HCT116 (cell line): ENCODE measurements at regions not wholly inside any gene's neighbourhood (a gene's known extent, or its start where the extent isn't known, plus 50 kb on each side); places are given as distances from the start of the nearest gene placed in this dataset.

Experiments
- ATAC-seq: fragments of 200-7000 bp; cut with Tn5 transposase; 2 replicates; pipeline ENCODE4 v1.9.1; 2020; ENCODE audit warnings: mild to moderate bottlenecking, moderate library complexity
- BruUV-seq: library from RNA; stranded (reverse); fragments of 400-500 nt; replicated peaks from 2 replicates; lab custom pipeline; 2021; lab: Mats Ljungman, UMichigan
- CTCF ChIA-PET: fragments of 300-600 bp; sonication (Branson Sonifier 250); formaldehyde crosslinking; loops from one replicate; lab custom pipeline; 2021; ENCODE audit warnings: antibody characterized with exemption; lab: Charles Lee
- POLR2A ChIA-PET: fragments of 300-600, 350-600 bp; sonication (Branson Sonifier 250); formaldehyde crosslinking; loops from one replicate; lab custom pipeline; 2021; ENCODE audit warnings: antibody characterized with exemption; lab: Charles Lee
- RAD21 ChIA-PET, 2 experiments: fragments of 300-600 bp; sonication (Branson Sonifier 250); formaldehyde crosslinking; loops; one replicate each; lab custom pipeline; 2023; ENCODE audit warnings: low total read pairs in 2 of 2; ENCODE audit not compliant: uncharacterized antibody in 2 of 2, unreplicated experiment in 2 of 2, low non-redundant PET in 1 of 2; lab: Charles Lee
- DNase-seq: peaks from one replicate; pipeline ENCODE4 v3.0.0-alpha.2; 2010; ENCODE audit warnings: low read depth, low spot score
- H2AFZ ChIP-seq: fragments of 200-600 bp; shearing (Covaris generic), sonication (generic); 2 replicates; pipeline ENCODE4 v1.6.1; 2017; ENCODE audit warnings: low read depth, mixed run types, mixed read lengths, antibody characterized with exemption, low read length; ENCODE audit not compliant: poor library complexity, severe bottlenecking
- H3K27ac ChIP-seq: 2 replicates; pipeline ENCODE4 v1.5.1; 2012; ENCODE audit warnings: low read depth, low read length
- H3K27me3 ChIP-seq: fragments of 200-600 bp; sonication (generic); 2 replicates; pipeline ENCODE4 v1.6.1; 2016; ENCODE audit warnings: mixed run types, low read length, mixed read lengths; ENCODE audit not compliant: insufficient read depth
- H3K36me3 ChIP-seq, 2 experiments: fragments of 200-500 bp in 1 of 2; fragments of 200-600 bp in 1 of 2; sonication (Bioruptor generic) in 1 of 2; sonication (generic) in 1 of 2; 2 replicates each; pipeline versions ENCODE4 v1.5.1 to v1.6.1; 2014 to 2016; ENCODE audit warnings: low read length in 2 of 2, inconsistent platforms in 1 of 2, mixed read lengths in 1 of 2, mixed run types in 1 of 2; ENCODE audit not compliant: insufficient read depth in 2 of 2, control insufficient read depth in 1 of 2
- H3K4me1 ChIP-seq, 2 experiments: fragments of 200-600 bp in 1 of 2; sonication (generic) in 1 of 2; 2 replicates each; pipeline versions ENCODE4 v1.5.1 to v1.6.1; 2012 to 2017; ENCODE audit warnings: low read length in 2 of 2, inconsistent platforms in 1 of 2, mild to moderate bottlenecking in 1 of 2, mixed read lengths in 1 of 2, mixed run types in 1 of 2, moderate library complexity in 1 of 2; ENCODE audit not compliant: insufficient read depth in 2 of 2, control insufficient read depth in 1 of 2
- H3K4me2 ChIP-seq: fragments of 200-600 bp; sonication (generic); 2 replicates; pipeline ENCODE4 v1.6.1; 2017; ENCODE audit warnings: mixed run types, low read length, mixed read lengths
- H3K4me3 ChIP-seq, 2 experiments: fragments of 200-600 bp in 1 of 2; sonication (generic) in 1 of 2; replicated peaks in 1 of 2; 2 replicates each; pipeline ENCODE4 v1.5.1; 2011 to 2016; ENCODE audit warnings: low read length in 2 of 2, control low read depth in 1 of 2, low read depth in 1 of 2, mild to moderate bottlenecking in 1 of 2, mixed read lengths in 1 of 2, mixed run types in 1 of 2
- H3K79me2 ChIP-seq: fragments of 200-600 bp; sonication (generic); 2 replicates; pipeline ENCODE4 v1.6.1; 2017; ENCODE audit warnings: mild to moderate bottlenecking, mixed run types, low read length, moderate library complexity, mixed read lengths; ENCODE audit not compliant: insufficient read depth
- H3K9ac ChIP-seq: fragments of 200-600 bp; sonication (generic); 2 replicates; pipeline ENCODE4 v1.6.1; 2016; ENCODE audit warnings: low read length, mixed read lengths
- H3K9me2 ChIP-seq: fragments of 200-600 bp; sonication (generic), shearing (Covaris generic); 2 replicates; pipeline ENCODE4 v1.6.1; 2017; ENCODE audit warnings: mixed run types, mild to moderate bottlenecking, moderate library complexity; ENCODE audit not compliant: insufficient read depth
- H3K9me3 ChIP-seq, 2 experiments: fragments of 200-500 bp in 1 of 2; fragments of 200-600 bp in 1 of 2; sonication (Bioruptor generic) in 1 of 2; sonication (generic) in 1 of 2; 2 replicates each; pipeline ENCODE4 v1.6.1; 2014 to 2017; ENCODE audit warnings: low read length in 2 of 2, mixed read lengths in 2 of 2, inconsistent platforms in 1 of 2, low read depth in 1 of 2, mild to moderate bottlenecking in 1 of 2, mixed run types in 1 of 2, moderate library complexity in 1 of 2; ENCODE audit not compliant: control insufficient read depth in 1 of 2, insufficient read depth in 1 of 2
- H4K20me1 ChIP-seq: fragments of 200-600 bp; sonication (generic), shearing (Covaris generic); 2 replicates; pipeline ENCODE4 v1.6.1; 2017; ENCODE audit warnings: mixed run types, mild to moderate bottlenecking, moderate library complexity; ENCODE audit not compliant: insufficient read depth
- EGR1 ChIP-seq: IDR thresholded peaks from 2 replicates; pipeline ENCODE4 v1.6.1; 2012; ENCODE audit warnings: low read depth
- ELF1 ChIP-seq: IDR thresholded peaks from 2 replicates; pipeline ENCODE4 v1.6.1; 2012; ENCODE audit warnings: low read depth, borderline replicate concordance
- EZH2 ChIP-seq: fragments of 200-600 bp; sonication (generic); IDR thresholded peaks from 2 replicates; pipeline ENCODE4 v1.6.1; 2017; ENCODE audit warnings: antibody characterized with exemption, mixed run types
- POLR2A ChIP-seq: IDR thresholded peaks from 2 replicates; pipeline ENCODE4 v1.7.0; 2011; ENCODE audit warnings: borderline replicate concordance; ENCODE audit not compliant: insufficient read depth, insufficient read length; ENCODE audit errors: extremely low read depth
- SP1 ChIP-seq: IDR thresholded peaks from 2 replicates; pipeline ENCODE4 v1.6.1; 2012; ENCODE audit warnings: low read depth
- SRF ChIP-seq: IDR thresholded peaks from 2 replicates; pipeline ENCODE4 v1.6.1; 2012; ENCODE audit warnings: low read depth
- ZFX ChIP-seq: fragments of 450-650 bp; IDR thresholded peaks from 2 replicates; pipeline ENCODE4 v1.6.1; 2017
- intact Hi-C: fragments of 100-400 bp; cut with micrococcal nuclease; formaldehyde crosslinking; loops from 2 replicates; pipeline ENCODE4 v1.10.0; 2022
- TF ChIP-seq, protein P1 (sequence below), 3 experiments: fragments of 200-600 bp in 1 of 3; sonication (generic) in 1 of 3; IDR thresholded peaks in 2 of 3; conservative IDR thresholded peaks in 1 of 3; 2 replicates each; pipeline ENCODE4 v1.5.1; 2012 to 2017; ENCODE audit warnings: low read depth in 2 of 3, low read length in 2 of 3, antibody characterized with exemption in 1 of 3, borderline replicate concordance in 1 of 3, control low read depth in 1 of 3, mild to moderate bottlenecking in 1 of 3, mixed read lengths in 1 of 3, mixed run types in 1 of 3, moderate library complexity in 1 of 3; ENCODE audit not compliant: insufficient read depth in 1 of 3
- TF ChIP-seq, protein P2 (sequence below): IDR thresholded peaks from 2 replicates; pipeline ENCODE4 v1.6.1; 2012; ENCODE audit warnings: low read depth
- TF ChIP-seq, protein P3 (sequence below): IDR thresholded peaks from 2 replicates; pipeline ENCODE4 v1.6.1; 2012

DNA sequence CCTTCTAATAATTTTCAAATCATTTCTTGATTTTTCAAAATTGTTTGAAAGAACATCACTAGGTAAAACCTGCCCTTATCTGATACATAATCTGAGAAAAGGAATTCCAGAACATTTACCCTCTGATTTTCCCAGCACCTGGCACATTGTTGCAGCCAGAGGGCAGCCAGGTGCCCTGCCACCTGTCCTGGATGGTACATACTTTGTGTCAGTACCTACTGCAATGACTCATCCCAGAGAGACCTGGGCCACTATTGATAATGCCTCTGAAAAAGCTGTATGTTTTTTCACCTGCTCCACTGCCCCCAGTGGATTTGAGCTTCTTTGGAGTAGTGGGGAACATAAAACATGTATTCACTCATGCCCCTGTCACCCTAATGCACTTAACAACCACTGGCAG, 648.9 kb upstream of the GBE1 start:
- DNase-seq (no peak), ATAC-seq (no peak; the same call in 1 of the 2 replicates)
- Histone ChIP-seq H3K79me2 (no peaks in the 10 kb centered on the region), H3K4me2 (no peak overlapping the region), H3K27ac (no peak overlapping the region), H2AFZ (no peak overlapping the region), H3K9ac (no peak overlapping the region), H4K20me1 (no peaks in the 10 kb centered on the region), H3K4me1 (no peaks in the 10 kb centered on the region), H3K9me3 (0 out of 4 replicates have a peak, but pooled peaks cover 0 to 3% of the 10 kb centered on the region in 2 experiments), H3K36me3 (no peaks in the 10 kb centered on the region; a peak in 1 of 4 replicates), H3K27me3 (no peaks in the 10 kb centered on the region), H3K9me2 (no peaks in the 10 kb centered on the region), H3K4me3 (no peak overlapping the region)
- TF ChIP-seq, protein P1, sequence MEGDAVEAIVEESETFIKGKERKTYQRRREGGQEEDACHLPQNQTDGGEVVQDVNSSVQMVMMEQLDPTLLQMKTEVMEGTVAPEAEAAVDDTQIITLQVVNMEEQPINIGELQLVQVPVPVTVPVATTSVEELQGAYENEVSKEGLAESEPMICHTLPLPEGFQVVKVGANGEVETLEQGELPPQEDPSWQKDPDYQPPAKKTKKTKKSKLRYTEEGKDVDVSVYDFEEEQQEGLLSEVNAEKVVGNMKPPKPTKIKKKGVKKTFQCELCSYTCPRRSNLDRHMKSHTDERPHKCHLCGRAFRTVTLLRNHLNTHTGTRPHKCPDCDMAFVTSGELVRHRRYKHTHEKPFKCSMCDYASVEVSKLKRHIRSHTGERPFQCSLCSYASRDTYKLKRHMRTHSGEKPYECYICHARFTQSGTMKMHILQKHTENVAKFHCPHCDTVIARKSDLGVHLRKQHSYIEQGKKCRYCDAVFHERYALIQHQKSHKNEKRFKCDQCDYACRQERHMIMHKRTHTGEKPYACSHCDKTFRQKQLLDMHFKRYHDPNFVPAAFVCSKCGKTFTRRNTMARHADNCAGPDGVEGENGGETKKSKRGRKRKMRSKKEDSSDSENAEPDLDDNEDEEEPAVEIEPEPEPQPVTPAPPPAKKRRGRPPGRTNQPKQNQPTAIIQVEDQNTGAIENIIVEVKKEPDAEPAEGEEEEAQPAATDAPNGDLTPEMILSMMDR (IDR thresholded peaks at IDR 0.05 in 2 of 3, conservative IDR thresholded peaks at IDR 0.05 in 1 of 3; ENCODE audit: borderline replicate concordance in 1 of 3, insufficient read depth in 1 of 3, low read depth in 2 of 3, low read length in 2 of 3) = peak in 1 of 3 experiments; percentile 15; a peak in 1 of 6 replicates
- no peak for TF ChIP-seq ELF1
- BruUV-seq = no TSS peak
- ChIA-PET RAD21 (no interaction called here), POLR2A (no interaction called here), CTCF (no interaction called here)
- intact Hi-C loops = no loop called here

DNA sequence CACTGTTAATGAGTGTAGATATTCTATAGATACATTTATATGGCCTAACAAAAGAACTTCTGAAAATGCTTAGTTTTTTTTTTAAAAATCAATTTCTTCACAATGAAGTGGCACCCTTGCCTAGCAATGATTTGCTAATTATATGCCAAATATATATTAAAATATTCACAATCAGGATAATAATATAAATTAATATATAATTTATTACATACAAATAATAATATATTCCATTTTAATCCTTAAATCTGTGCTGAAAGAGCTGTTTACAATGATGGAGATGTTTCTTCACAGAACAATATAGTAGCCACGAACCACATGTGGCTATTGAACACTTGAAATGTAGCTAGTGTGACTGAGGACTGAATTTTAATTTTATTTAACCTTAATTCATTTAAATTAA, 648.4 kb upstream of the GBE1 start:
- no peak overlapping the region for H3K4me3 ChIP-seq
- DNase-seq = no peak
- H3K9ac ChIP-seq = no peak overlapping the region
- 0 out of 4 replicates have a peak, but pooled peaks cover 0 to 3% of the 10 kb centered on the region in 2 experiments for H3K9me3 ChIP-seq
- no peak for ATAC-seq
- no peaks in the 10 kb centered on the region; a peak in 1 of 4 replicates for H3K36me3 ChIP-seq
- no peaks in the 10 kb centered on the region for H3K79me2 ChIP-seq
- CTCF ChIA-PET = no interaction called here
- TF ChIP-seq, protein P2, sequence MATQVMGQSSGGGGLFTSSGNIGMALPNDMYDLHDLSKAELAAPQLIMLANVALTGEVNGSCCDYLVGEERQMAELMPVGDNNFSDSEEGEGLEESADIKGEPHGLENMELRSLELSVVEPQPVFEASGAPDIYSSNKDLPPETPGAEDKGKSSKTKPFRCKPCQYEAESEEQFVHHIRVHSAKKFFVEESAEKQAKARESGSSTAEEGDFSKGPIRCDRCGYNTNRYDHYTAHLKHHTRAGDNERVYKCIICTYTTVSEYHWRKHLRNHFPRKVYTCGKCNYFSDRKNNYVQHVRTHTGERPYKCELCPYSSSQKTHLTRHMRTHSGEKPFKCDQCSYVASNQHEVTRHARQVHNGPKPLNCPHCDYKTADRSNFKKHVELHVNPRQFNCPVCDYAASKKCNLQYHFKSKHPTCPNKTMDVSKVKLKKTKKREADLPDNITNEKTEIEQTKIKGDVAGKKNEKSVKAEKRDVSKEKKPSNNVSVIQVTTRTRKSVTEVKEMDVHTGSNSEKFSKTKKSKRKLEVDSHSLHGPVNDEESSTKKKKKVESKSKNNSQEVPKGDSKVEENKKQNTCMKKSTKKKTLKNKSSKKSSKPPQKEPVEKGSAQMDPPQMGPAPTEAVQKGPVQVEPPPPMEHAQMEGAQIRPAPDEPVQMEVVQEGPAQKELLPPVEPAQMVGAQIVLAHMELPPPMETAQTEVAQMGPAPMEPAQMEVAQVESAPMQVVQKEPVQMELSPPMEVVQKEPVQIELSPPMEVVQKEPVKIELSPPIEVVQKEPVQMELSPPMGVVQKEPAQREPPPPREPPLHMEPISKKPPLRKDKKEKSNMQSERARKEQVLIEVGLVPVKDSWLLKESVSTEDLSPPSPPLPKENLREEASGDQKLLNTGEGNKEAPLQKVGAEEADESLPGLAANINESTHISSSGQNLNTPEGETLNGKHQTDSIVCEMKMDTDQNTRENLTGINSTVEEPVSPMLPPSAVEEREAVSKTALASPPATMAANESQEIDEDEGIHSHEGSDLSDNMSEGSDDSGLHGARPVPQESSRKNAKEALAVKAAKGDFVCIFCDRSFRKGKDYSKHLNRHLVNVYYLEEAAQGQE = no peak
- TF ChIP-seq, protein P3, sequence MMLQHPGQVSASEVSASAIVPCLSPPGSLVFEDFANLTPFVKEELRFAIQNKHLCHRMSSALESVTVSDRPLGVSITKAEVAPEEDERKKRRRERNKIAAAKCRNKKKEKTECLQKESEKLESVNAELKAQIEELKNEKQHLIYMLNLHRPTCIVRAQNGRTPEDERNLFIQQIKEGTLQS = no peak
- TF ChIP-seq EZH2 (no peak), SP1 (no peak), ZFX (no peak), EGR1 (no peak), POLR2A (no peak), SRF (no peak)
- BruUV-seq = no TSS peak
- no peak overlapping the region for H3K27ac ChIP-seq
- H3K4me2 ChIP-seq = no peak overlapping the region
- no peaks in the 10 kb centered on the region for H3K27me3 ChIP-seq
- POLR2A ChIA-PET = no interaction called here
- H4K20me1 ChIP-seq = no peaks in the 10 kb centered on the region
- no peak overlapping the region for H2AFZ ChIP-seq
- RAD21 ChIA-PET = no interaction called here
- intact Hi-C loops = no loop called here
- no peaks in the 10 kb centered on the region for H3K9me2 ChIP-seq
- H3K4me1 ChIP-seq = no peaks in the 10 kb centered on the region
